Esophagus squamous epithelium (tissue), 4 donors: ENCODE measurements at regions not wholly inside any gene's neighbourhood (a gene's known extent, or its start where the extent isn't known, plus 50 kb on each side); places are given as distances from the start of the nearest gene placed in this dataset.

Source experiments
- POLR2A ChIP-seq, 4 donors: fragments of 450-650 bp; IDR thresholded peaks; one replicate each; pipeline ENCODE4 v1.6.1; 2017; ENCODE audit warnings: antibody characterized with exemption in 4 of 4, mild to moderate bottlenecking in 4 of 4, moderate library complexity in 3 of 4
- TF ChIP-seq, protein P1 (sequence below), 6 experiments: fragments of 450-650 bp in 4 of 6; fragments of 200-600 bp in 2 of 6; sonication (generic) in 2 of 6; IDR thresholded peaks; one replicate each; pipeline ENCODE4 v1.5.1; 2016 to 2019; ENCODE audit warnings: antibody characterized with exemption in 6 of 6, mild to moderate bottlenecking in 4 of 6, moderate library complexity in 4 of 6

DNA sequence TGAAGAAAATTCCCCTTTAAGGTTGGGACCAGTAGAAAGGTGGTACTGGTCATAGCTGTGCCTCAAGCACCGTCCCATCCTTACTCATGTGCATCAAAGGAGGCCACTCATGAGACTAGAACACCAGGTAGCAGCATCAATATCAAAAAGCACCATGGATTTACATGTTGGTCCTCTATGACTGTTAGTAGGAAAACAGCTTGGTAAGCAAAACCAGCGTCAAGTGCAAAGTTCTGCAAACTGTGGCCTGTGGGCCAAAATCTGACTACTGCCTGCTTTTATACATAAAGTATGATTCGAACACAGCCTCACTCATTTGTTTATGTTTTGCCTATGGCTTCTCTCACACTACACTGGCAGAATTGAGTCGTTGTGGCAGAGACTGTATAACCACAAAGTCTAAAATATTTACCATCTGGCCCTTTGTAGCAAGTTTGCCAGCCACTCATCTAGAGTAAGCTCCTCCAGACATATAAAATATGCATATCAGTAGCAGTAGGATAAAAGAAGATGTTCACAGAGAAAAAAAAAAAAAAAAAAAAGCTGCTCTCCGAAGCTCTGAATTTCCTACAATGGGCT, 119.7 kb upstream of the CTNNA2 start:
- TF ChIP-seq, protein P1, sequence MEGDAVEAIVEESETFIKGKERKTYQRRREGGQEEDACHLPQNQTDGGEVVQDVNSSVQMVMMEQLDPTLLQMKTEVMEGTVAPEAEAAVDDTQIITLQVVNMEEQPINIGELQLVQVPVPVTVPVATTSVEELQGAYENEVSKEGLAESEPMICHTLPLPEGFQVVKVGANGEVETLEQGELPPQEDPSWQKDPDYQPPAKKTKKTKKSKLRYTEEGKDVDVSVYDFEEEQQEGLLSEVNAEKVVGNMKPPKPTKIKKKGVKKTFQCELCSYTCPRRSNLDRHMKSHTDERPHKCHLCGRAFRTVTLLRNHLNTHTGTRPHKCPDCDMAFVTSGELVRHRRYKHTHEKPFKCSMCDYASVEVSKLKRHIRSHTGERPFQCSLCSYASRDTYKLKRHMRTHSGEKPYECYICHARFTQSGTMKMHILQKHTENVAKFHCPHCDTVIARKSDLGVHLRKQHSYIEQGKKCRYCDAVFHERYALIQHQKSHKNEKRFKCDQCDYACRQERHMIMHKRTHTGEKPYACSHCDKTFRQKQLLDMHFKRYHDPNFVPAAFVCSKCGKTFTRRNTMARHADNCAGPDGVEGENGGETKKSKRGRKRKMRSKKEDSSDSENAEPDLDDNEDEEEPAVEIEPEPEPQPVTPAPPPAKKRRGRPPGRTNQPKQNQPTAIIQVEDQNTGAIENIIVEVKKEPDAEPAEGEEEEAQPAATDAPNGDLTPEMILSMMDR (IDR thresholded peaks at IDR 0.05): no peak
- TF ChIP-seq POLR2A (IDR thresholded peaks at IDR 0.05): no peak
